ENCODE measurements at regions not wholly inside any gene's neighbourhood (a gene's known extent, or its start where the extent isn't known, plus 50 kb on each side); places are given as distances from the start of the nearest gene placed in this dataset.
A peak's percentile ranks its signal among the peaks of the same experiment; 100 is the strongest.

DNA sequence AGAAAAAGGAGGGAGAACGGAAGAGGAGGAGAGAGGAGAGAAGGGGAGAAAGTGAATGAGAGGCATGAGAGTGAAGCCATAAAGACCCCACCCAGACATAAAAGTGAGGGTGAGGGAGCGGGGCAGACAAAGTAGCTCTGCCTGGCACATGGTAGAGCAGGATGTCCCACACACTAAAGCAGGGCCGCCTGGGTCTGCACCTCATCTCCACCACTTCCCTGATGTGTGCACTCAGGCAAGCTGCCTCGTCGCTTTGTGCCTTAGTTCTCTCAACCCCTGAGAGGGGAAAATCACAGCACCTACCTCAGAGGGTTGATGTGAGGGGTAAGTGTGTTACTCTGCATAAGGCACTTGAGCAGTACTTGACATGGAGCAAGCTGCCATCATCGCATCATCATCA, 488.1 kb downstream of the COG6 start:
- no peaks in the 10 kb centered on the region for H3K36me3 ChIP-seq
- 90 to 97% (median 96%) methylated on average over 6 of the region's 6 CpGs for WGBS, 5 donors
- no peak overlapping the region for H3K4me3 ChIP-seq
- DNase-seq: no peak
- intact Hi-C loops (cut with DNase I; ENCODE audit: low total_unique reads): no loop called here
- no peak for TF ChIP-seq POLR2AphosphoS5 (IDR thresholded peaks at IDR 0.05)
- no peaks in the 10 kb centered on the region for H3K27me3 ChIP-seq
- H3K9me3 ChIP-seq: no peaks in the 10 kb centered on the region
- no peak overlapping the region for H3K27ac ChIP-seq
- peaks cover 0 to under 1% (median 0%) of the 10 kb centered on the region in 4 donors for H3K4me1 ChIP-seq

DNA sequence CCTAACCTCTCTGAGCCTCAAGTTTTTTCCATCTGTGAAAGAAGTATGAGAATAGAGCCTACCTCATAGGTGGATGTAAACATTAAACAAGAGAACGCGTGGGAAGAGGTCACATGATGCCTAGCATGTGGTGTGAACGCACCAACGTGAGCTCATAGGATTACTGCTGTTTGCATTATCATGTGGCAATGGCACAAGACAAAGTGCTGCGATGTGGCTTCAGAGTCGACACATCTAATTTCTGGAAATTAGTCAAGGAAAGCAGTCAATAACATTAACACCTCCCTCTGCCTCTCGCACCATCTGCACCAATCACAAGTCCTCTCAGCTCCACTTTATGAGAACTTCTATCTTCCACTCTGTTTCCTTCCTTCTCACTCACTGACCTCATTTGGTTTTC, 489.7 kb downstream of the COG6 start:
- WGBS, 5 donors: 76 to 81% (median 77%) methylated on average over 7 of the region's 7 CpGs
- TF ChIP-seq POLR2AphosphoS5 (IDR thresholded peaks at IDR 0.05): no peak
- TF ChIP-seq, protein P1, sequence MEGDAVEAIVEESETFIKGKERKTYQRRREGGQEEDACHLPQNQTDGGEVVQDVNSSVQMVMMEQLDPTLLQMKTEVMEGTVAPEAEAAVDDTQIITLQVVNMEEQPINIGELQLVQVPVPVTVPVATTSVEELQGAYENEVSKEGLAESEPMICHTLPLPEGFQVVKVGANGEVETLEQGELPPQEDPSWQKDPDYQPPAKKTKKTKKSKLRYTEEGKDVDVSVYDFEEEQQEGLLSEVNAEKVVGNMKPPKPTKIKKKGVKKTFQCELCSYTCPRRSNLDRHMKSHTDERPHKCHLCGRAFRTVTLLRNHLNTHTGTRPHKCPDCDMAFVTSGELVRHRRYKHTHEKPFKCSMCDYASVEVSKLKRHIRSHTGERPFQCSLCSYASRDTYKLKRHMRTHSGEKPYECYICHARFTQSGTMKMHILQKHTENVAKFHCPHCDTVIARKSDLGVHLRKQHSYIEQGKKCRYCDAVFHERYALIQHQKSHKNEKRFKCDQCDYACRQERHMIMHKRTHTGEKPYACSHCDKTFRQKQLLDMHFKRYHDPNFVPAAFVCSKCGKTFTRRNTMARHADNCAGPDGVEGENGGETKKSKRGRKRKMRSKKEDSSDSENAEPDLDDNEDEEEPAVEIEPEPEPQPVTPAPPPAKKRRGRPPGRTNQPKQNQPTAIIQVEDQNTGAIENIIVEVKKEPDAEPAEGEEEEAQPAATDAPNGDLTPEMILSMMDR (IDR thresholded peaks at IDR 0.05): no peak
- TF ChIP-seq EP300 (IDR thresholded peaks at IDR 0.05): no peak
- TF ChIP-seq POLR2A (IDR thresholded peaks at IDR 0.05): no peak
- intact Hi-C loops (cut with DNase I; ENCODE audit: low total_unique reads): no loop called here

DNA sequence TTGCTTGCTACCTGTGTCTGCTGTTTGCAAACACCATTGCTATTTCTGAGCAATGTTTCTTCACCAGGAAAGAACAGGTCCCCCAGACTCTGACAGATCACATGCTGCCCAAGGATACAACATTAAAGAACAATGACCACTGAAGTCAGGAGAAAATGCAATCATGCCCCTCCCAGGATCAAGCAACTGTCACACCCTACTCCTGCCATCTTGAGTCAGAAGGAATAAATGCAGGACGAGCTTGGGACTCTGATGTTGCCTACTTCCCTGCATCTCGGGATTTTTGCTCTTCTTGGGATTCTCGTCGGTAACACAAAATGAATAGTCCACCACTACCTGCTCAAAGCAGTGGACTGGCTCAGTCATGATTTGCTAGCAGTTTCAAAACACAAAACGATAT, 490.6 kb downstream of the COG6 start:
- WGBS, 5 donors: 78 to 85% (median 82%) methylated on average over 5 of the region's 5 CpGs
- H3K4me3 ChIP-seq: no peak overlapping the region
- no peak for TF ChIP-seq POLR2AphosphoS5 (IDR thresholded peaks at IDR 0.05)
- no peaks in the 10 kb centered on the region for H3K27me3 ChIP-seq
- no peak overlapping the region for H3K27ac ChIP-seq
- intact Hi-C loops (cut with DNase I; ENCODE audit: low total_unique reads): no loop called here
- H3K4me1 ChIP-seq: peaks cover 6 to 22% (median 10%) of the 10 kb centered on the region in 4 donors
- no peaks in the 10 kb centered on the region for H3K9me3 ChIP-seq
- no peaks in the 10 kb centered on the region for H3K36me3 ChIP-seq
- no peak for DNase-seq

More for the DNA sequence above, 489.7 kb downstream of the COG6 start:
- peaks cover 6 to 16% (median 9%) of the 10 kb centered on the region in 4 donors for H3K4me1 ChIP-seq
- H3K36me3 ChIP-seq: no peaks in the 10 kb centered on the region
- H3K9me3 ChIP-seq: no peaks in the 10 kb centered on the region
- DNase-seq: no peak
- no peak overlapping the region for H3K27ac ChIP-seq
- no peaks in the 10 kb centered on the region for H3K27me3 ChIP-seq
- no peak overlapping the region for H3K4me3 ChIP-seq

DNA sequence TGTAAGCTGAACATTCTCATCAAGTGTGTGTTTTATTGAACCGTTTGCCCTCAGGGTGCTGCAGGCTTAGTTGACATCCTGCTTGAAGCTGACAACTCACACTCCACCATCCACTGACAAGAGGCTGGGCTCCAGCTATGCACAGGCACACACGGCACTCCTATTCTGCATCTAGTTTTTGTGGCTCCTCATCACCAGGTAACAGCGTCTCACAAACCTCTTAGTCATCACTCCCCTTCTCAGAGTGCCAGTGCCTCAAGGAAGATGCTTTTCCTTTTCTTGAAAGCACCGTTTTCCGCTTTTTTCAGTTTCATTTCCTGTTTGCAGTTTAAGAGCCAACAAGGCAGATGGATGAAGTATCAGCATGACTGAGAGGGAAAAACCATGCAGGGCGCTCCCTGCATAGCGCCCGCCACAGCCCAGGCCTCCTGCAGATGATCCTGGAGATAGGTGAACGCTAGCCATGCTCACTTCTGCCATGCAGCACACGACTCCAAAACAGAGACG, 491.2 kb downstream of the COG6 start:
- TF ChIP-seq POLR2AphosphoS5 (IDR thresholded peaks at IDR 0.05) (no peak), POLR2A (IDR thresholded peaks at IDR 0.05) (no peak), EP300 (IDR thresholded peaks at IDR 0.05) (no peak)
- TF ChIP-seq, protein P1 (IDR thresholded peaks at IDR 0.05): no peak
- Histone ChIP-seq H3K4me3 (no peak overlapping the region), H3K9me3 (no peaks in the 10 kb centered on the region), H3K36me3 (no peaks in the 10 kb centered on the region), H3K4me1 (peaks cover 6 to 22% (median 10%) of the 10 kb centered on the region in 4 donors), H3K27ac (no peak overlapping the region), H3K27me3 (no peaks in the 10 kb centered on the region)
- intact Hi-C loops (cut with DNase I; ENCODE audit: low total_unique reads): no loop called here
- DNase-seq: no peak
- 68 to 75% (median 71%) methylated on average over 11 of the region's 11 CpGs for WGBS, 5 donors

DNA sequence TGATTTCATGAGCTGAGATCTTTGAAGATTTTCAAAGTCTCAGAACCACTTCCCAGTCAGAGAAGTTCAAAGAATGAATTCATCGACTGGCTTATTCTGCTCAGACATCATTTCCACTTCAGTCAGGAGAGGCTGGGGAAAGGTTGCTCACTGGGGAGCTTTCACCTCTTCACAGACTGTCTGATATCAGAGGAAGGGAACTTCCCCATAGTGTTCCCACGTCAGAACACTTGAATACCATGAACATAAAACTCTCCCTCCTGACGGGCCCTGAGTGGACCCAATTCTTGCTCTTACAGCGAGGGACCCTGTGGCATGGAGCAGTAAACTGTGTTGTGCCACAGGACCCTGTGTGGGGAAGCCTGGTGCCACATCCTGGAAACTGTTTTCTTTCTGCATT, 492.6 kb downstream of the COG6 start:
- no peaks in the 10 kb centered on the region for H3K27me3 ChIP-seq
- intact Hi-C loops (cut with DNase I; ENCODE audit: low total_unique reads): no loop called here
- no peak overlapping the region for H3K4me3 ChIP-seq
- H3K4me1 ChIP-seq: peaks cover 6 to 22% (median 10%) of the 10 kb centered on the region in 4 donors
- WGBS, 5 donors: 87 to 93% (median 92%) methylated on average over 4 of the region's 4 CpGs
- no peak for TF ChIP-seq POLR2AphosphoS5 (IDR thresholded peaks at IDR 0.05)
- no peak for DNase-seq
- no peaks in the 10 kb centered on the region for H3K36me3 ChIP-seq
- peak overlapping the region in 1 of 5 donors; percentile 75 for H3K27ac ChIP-seq
- no peaks in the 10 kb centered on the region for H3K9me3 ChIP-seq

DNA sequence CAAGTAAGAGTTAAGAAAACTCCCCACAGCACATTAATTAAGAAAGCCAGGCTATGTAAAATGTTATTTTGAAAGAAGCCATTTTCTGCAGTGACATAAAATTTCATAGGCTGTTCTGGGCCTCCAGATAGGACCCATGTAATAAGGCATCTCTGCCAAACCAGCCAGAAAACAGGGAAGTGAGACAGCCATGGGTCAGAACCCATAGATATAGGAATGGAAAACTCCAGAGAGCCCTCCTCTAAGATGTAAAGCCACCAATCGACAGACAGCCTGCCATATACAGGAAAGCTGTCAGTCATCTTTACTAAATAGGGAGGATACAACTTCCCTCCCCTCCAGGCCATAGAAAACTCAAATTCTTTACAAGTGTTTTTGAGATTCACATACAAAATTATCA, 493.3 kb downstream of the COG6 start:
- 84 to 100% (median 93%) methylated on average over 1 of the region's 1 CpG for WGBS, 5 donors
- H3K4me3 ChIP-seq: no peak overlapping the region
- no peak for DNase-seq
- no peaks in the 10 kb centered on the region for H3K36me3 ChIP-seq
- H3K4me1 ChIP-seq: peaks cover 6 to 22% (median 10%) of the 10 kb centered on the region in 4 donors
- intact Hi-C loops (cut with DNase I; ENCODE audit: low total_unique reads): no loop called here
- peak overlapping the region in 3 of 5 donors; percentile 58 to 75 (median 66) for H3K27ac ChIP-seq
- H3K27me3 ChIP-seq: no peaks in the 10 kb centered on the region
- no peaks in the 10 kb centered on the region for H3K9me3 ChIP-seq
- TF ChIP-seq, protein P1 (IDR thresholded peaks at IDR 0.05): no peak
- TF ChIP-seq POLR2A (IDR thresholded peaks at IDR 0.05) (no peak), POLR2AphosphoS5 (IDR thresholded peaks at IDR 0.05) (no peak), EP300 (IDR thresholded peaks at IDR 0.05) (no peak)
